ENCODE measurements at regions not wholly inside any gene's neighbourhood (a gene's known extent, or its start where the extent isn't known, plus 50 kb on each side); places are given as distances from the start of the nearest gene placed in this dataset.

DNA sequence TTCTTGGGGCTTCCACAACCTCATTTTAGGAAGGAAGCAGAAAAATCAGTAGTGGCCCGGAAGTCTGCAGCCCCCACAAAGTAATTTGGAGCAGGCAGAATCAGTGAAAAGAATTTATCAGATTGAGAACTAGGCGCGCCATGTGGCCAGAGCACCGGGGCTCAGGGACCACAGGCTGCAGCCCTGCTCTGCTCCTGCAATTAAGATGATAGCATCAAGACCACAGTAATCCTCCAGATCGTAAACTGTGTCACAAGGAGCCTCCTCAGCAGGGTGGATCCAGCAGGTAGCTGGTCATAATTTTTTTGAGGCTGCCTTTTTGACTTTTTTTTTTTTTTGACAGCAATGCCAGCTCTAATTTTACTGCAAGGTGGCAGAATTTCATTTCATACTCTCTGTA lies 209.0 kb upstream of the ZMIZ1 start:
- DNase-seq (ENCODE audit: low spot score) (no peak), ATAC-seq (ENCODE audit: low read depth) (no peak)
- no peak for TF ChIP-seq CTCF (IDR thresholded peaks at IDR 0.05; ENCODE audit: poor library complexity, severe bottlenecking)
- H3K36me3 ChIP-seq (ENCODE audit: low read depth), result no peaks in the 10 kb centered on the region
- no peak overlapping the region for H3K27ac ChIP-seq (ENCODE audit: poor library complexity, severe bottlenecking)
- peaks cover 11% of the 10 kb centered on the region for H3K4me1 ChIP-seq (ENCODE audit: insufficient read depth, poor library complexity, severe bottlenecking)
- H3K4me3 ChIP-seq (ENCODE audit: severe bottlenecking), result no peak overlapping the region
- no peaks in the 10 kb centered on the region for H3K27me3 ChIP-seq (ENCODE audit: insufficient read depth, poor library complexity, severe bottlenecking)
- peaks cover 2% of the 10 kb centered on the region for H3K9me3 ChIP-seq (ENCODE audit: severe bottlenecking)

DNA sequence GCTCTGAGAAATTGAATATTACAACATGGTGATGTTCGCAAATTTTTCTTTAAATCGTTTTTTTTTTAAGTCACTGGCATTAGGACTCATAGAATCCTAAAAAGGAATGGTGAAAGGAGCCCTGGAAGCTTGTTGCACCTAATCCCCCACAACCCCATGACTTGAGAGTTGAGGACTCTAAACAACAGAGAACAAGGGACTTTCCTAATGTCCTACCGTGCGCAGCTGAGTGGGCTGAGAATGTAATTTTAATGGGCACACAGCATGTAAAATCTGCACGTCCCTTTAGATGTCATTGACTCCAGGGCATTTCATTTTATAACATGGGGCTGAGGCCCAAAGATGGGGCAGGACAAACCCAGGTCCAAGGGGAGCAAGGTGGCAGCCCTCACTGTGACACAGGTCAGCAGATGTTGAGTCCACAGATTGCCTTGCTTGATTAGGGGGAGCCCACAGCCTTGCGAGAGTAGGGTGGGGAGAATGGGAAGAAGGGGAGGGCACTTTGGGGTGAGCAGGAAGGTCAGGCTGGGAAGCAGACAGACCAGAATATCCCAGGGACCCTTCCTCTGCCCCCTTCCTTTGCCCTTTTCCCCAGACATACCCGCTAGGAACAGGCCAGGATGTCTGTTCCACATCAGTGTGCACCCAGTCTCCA lies 208.4 kb upstream of the ZMIZ1 start:
- H3K27ac ChIP-seq (ENCODE audit: poor library complexity, severe bottlenecking), result no peak overlapping the region
- no peak overlapping the region for H3K4me3 ChIP-seq (ENCODE audit: severe bottlenecking)
- peaks cover 2% of the 10 kb centered on the region for H3K9me3 ChIP-seq (ENCODE audit: severe bottlenecking)
- DNase-seq (ENCODE audit: low spot score) (no peak), ATAC-seq (ENCODE audit: low read depth) (no peak)
- H3K4me1 ChIP-seq (ENCODE audit: insufficient read depth, poor library complexity, severe bottlenecking), result peaks cover 11% of the 10 kb centered on the region
- no peak for TF ChIP-seq CTCF (IDR thresholded peaks at IDR 0.05; ENCODE audit: poor library complexity, severe bottlenecking)
- no peaks in the 10 kb centered on the region for H3K36me3 ChIP-seq (ENCODE audit: low read depth)
- no peaks in the 10 kb centered on the region for H3K27me3 ChIP-seq (ENCODE audit: insufficient read depth, poor library complexity, severe bottlenecking)

- Histone ChIP-seq H3K36me3 (ENCODE audit: low read depth) (no peaks in the 10 kb centered on the region), H3K9me3 (ENCODE audit: severe bottlenecking) (peaks cover 2% of the 10 kb centered on the region), H3K4me1 (ENCODE audit: insufficient read depth, poor library complexity, severe bottlenecking) (peaks cover 11% of the 10 kb centered on the region), H3K4me3 (ENCODE audit: severe bottlenecking) (no peak overlapping the region), H3K27ac (ENCODE audit: poor library complexity, severe bottlenecking) (peak overlapping the region; percentile 3), H3K27me3 (ENCODE audit: insufficient read depth, poor library complexity, severe bottlenecking) (no peaks in the 10 kb centered on the region)
- DNase-seq (ENCODE audit: low spot score) (no peak), ATAC-seq (ENCODE audit: low read depth) (peak; percentile 11; the same call in 1 of the 3 replicates)
- no peak for TF ChIP-seq CTCF (IDR thresholded peaks at IDR 0.05; ENCODE audit: poor library complexity, severe bottlenecking)
These were observed 207.0 kb upstream of the ZMIZ1 start for GRCh38 chr10:78861529-78862327.

DNA sequence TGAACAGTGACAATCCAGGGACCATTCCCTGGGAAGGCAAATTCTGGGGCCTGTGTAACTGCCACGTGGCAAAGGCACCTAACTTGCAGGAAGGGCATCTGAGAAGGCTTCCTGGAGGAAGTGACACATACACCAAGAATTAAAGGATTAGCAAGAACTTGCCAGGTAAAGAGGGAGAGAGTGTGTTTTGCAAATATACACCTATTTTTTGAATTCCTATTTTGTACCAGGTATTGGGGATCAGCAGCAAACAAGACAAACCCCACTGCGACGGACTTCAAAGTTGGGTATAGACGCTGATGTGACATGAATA lies 206.5 kb upstream of the ZMIZ1 start:
- Histone ChIP-seq H3K9me3 (ENCODE audit: severe bottlenecking) (peaks cover 2% of the 10 kb centered on the region), H3K4me1 (ENCODE audit: insufficient read depth, poor library complexity, severe bottlenecking) (peaks cover 11% of the 10 kb centered on the region), H3K4me3 (ENCODE audit: severe bottlenecking) (no peak overlapping the region), H3K36me3 (ENCODE audit: low read depth) (no peaks in the 10 kb centered on the region), H3K27me3 (ENCODE audit: insufficient read depth, poor library complexity, severe bottlenecking) (no peaks in the 10 kb centered on the region), H3K27ac (ENCODE audit: poor library complexity, severe bottlenecking) (peak overlapping the region; percentile 3)
- ATAC-seq (ENCODE audit: low read depth) (peak; percentile 69), DNase-seq (ENCODE audit: low spot score) (no peak)
- no peak for TF ChIP-seq CTCF (IDR thresholded peaks at IDR 0.05; ENCODE audit: poor library complexity, severe bottlenecking)
